Type B pancreatic cell (in vitro differentiated cells): ENCODE measurements at regions not wholly inside any gene's neighbourhood (a gene's known extent, or its start where the extent isn't known, plus 50 kb on each side); places are given as distances from the start of the nearest gene placed in this dataset.
"Not testable (repeated sequence)": the region's sequence is repeated elsewhere in the genome, so short reads cannot be mapped to it uniquely, and the experiment has no call there.

Experiments
- DNase-seq: peaks from one replicate; pipeline ENCODE4 v3.0.0; 2021; ENCODE audit warnings: mixed read lengths; ENCODE audit not compliant: unreplicated experiment; ENCODE audit errors: extremely low spot score
- H3K27ac Mint-ChIP-seq: 2 replicates; pipeline ENCODE4 v1.8.0; 2021; ENCODE audit warnings: mild to moderate bottlenecking, mixed read lengths
- H3K27me3 Mint-ChIP-seq: 2 replicates; pipeline ENCODE4 v1.8.0; 2021; ENCODE audit warnings: mixed read lengths
- H3K36me3 Mint-ChIP-seq: 2 replicates; pipeline ENCODE4 v1.8.0; 2021; ENCODE audit warnings: mixed read lengths
- H3K4me1 Mint-ChIP-seq: one replicate; pipeline ENCODE4 v1.8.0; 2021; ENCODE audit warnings: mixed read lengths; ENCODE audit not compliant: unreplicated experiment
- H3K4me3 Mint-ChIP-seq: 2 replicates; pipeline ENCODE4 v1.8.0; 2021; ENCODE audit warnings: mild to moderate bottlenecking, mixed read lengths
- H3K9me3 Mint-ChIP-seq: 2 replicates; pipeline ENCODE4 v1.8.0; 2021; ENCODE audit warnings: mixed read lengths
- TF ChIP-seq, protein P1 (sequence below): fragments of 200-600 bp; sonication (generic); conservative IDR thresholded peaks from 2 replicates; pipeline ENCODE4 v1.5.0; 2021; ENCODE audit warnings: antibody characterized with exemption, mild to moderate bottlenecking

- Mint-ChIP-seq H3K9me3 (no peaks in the 10 kb centered on the region), H3K36me3 (no peaks in the 10 kb centered on the region), H3K4me1 (no peaks in the 10 kb centered on the region), H3K4me3 (no peak overlapping the region), H3K27ac (no peak overlapping the region), H3K27me3 (no peaks in the 10 kb centered on the region)
- no peak for DNase-seq
- TF ChIP-seq, protein P1, sequence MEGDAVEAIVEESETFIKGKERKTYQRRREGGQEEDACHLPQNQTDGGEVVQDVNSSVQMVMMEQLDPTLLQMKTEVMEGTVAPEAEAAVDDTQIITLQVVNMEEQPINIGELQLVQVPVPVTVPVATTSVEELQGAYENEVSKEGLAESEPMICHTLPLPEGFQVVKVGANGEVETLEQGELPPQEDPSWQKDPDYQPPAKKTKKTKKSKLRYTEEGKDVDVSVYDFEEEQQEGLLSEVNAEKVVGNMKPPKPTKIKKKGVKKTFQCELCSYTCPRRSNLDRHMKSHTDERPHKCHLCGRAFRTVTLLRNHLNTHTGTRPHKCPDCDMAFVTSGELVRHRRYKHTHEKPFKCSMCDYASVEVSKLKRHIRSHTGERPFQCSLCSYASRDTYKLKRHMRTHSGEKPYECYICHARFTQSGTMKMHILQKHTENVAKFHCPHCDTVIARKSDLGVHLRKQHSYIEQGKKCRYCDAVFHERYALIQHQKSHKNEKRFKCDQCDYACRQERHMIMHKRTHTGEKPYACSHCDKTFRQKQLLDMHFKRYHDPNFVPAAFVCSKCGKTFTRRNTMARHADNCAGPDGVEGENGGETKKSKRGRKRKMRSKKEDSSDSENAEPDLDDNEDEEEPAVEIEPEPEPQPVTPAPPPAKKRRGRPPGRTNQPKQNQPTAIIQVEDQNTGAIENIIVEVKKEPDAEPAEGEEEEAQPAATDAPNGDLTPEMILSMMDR, result no peak
Measured at GRCh38 chr14:105739331-105740102, 213.1 kb downstream of the TMEM121 start.

- H3K4me1 Mint-ChIP-seq, H3K36me3 Mint-ChIP-seq, H3K4me3 Mint-ChIP-seq, H3K9me3 Mint-ChIP-seq, H3K27me3 Mint-ChIP-seq, DNase-seq, H3K27ac Mint-ChIP-seq: not testable (repeated sequence)
Measured at GRCh38 chr14:105740272-105740671, 213.9 kb downstream of the TMEM121 start.

DNA sequence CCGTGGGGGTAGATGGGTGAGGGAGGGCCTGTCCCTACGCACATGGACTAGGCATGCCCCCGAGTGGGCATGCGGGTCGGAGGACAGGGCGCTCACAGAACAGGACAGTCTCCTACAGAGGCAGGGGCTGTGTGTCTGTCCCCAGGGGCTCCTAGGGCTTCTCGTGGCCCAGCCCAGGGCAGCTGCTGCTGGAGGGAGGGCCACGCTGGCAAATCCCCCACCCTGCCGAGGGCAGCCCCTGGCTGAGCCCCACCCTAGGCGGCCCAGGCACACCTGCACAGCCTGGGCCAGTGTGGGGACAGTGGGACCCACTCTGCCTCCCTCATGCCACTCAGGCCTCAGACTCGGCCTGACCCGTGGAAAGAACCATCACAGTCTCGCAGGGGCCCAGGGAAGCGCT is 214.6 kb downstream of the TMEM121 start:
- DNase-seq, H3K4me3 Mint-ChIP-seq, H3K27ac Mint-ChIP-seq, H3K36me3 Mint-ChIP-seq, H3K9me3 Mint-ChIP-seq, H3K27me3 Mint-ChIP-seq, H3K4me1 Mint-ChIP-seq: not testable (repeated sequence)

DNA sequence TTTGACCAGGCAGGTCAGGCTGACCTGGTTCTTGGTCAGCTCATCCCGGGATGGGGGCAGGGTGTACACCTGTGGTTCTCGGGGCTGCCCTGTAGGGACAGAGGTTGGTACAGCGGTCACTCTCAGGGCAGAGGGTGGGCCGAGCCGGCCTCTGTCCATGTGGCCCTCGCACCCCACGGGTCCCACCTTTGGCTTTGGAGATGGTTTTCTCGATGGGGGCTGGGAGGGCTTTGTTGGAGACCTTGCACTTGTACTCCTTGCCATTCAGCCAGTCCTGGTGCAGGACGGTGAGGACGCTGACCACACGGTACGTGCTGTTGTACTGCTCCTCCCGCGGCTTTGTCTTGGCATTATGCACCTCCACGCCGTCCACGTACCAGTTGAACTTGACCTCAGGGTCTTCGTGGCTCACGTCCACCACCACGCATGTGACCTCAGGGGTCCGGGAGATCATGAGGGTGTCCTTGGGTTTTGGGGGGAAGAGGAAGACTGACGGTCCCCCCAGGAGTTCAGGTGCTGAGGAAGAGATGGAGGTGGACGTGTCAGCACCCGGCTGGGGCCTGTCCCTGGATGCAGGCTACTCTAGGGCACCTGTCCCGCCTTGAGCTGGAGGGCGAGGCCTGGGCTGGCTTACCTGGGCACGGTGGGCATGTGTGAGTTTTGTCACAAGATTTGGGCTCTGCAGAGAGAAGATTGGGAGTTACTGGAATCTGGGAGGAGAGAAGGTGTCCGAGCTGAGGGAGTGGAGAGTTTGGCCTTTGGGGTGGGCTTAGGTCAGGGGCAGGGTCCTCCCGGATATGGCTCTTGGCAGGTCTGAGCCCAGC is 215.5 kb downstream of the TMEM121 start:
- H3K27ac Mint-ChIP-seq, H3K36me3 Mint-ChIP-seq, DNase-seq, H3K4me3 Mint-ChIP-seq, H3K9me3 Mint-ChIP-seq, H3K4me1 Mint-ChIP-seq, H3K27me3 Mint-ChIP-seq: not testable (repeated sequence)

GRCh38 chr14:105742531-105742848 is 216.1 kb downstream of the TMEM121 start:
- H3K36me3 Mint-ChIP-seq, result no peaks in the 10 kb centered on the region
- H3K4me1 Mint-ChIP-seq, result no peaks in the 10 kb centered on the region
- H3K27ac Mint-ChIP-seq, result no peak overlapping the region
- TF ChIP-seq, protein P1, result no peak
- no peaks in the 10 kb centered on the region for H3K9me3 Mint-ChIP-seq
- no peaks in the 10 kb centered on the region for H3K27me3 Mint-ChIP-seq
- no peak for DNase-seq
- no peak overlapping the region for H3K4me3 Mint-ChIP-seq

- H3K27me3 Mint-ChIP-seq, H3K9me3 Mint-ChIP-seq, H3K4me3 Mint-ChIP-seq, H3K27ac Mint-ChIP-seq, DNase-seq, H3K36me3 Mint-ChIP-seq, H3K4me1 Mint-ChIP-seq: not testable (repeated sequence)
Measured at GRCh38 chr14:105742904-105743701, 216.7 kb downstream of the TMEM121 start.

GRCh38 chr14:105744213-105744787 is 217.9 kb downstream of the TMEM121 start:
- not testable (repeated sequence) for DNase-seq, H3K36me3 Mint-ChIP-seq, H3K4me1 Mint-ChIP-seq, H3K27me3 Mint-ChIP-seq, H3K4me3 Mint-ChIP-seq, H3K27ac Mint-ChIP-seq, H3K9me3 Mint-ChIP-seq
